ENCODE measurements at regions not wholly inside any gene's neighbourhood (a gene's known extent, or its start where the extent isn't known, plus 50 kb on each side); places are given as distances from the start of the nearest gene placed in this dataset.

DNA sequence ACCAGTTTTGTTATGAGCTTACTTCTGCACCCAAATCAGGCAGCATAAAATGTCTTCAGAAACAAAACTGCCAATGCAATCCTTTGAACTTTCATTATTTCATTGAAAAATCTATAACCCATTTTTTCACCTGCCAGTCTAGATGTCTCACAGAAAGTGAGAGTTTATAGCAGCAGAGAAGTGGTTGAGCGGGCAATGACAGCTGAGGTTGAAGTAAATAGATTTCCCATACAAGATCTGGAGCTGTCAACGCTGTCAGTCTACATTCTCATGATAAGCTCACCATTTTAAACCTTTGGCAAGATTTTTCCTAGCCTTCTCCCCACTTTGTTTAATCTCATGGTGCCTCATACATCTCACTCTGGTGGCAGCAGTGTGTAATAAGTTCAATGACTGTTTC lies 1144.9 kb upstream of the PCDH9 start:
- H3K9me3 Mint-ChIP-seq: peaks cover 18 to 22% of the 10 kb centered on the region in 2 donors
- WGBS (ENCODE audit: insufficient coverage): 55% methylated on average over 2 of the region's 2 CpGs
- no peak overlapping the region for H3K27ac Mint-ChIP-seq
- Histone ChIP-seq H3K27me3 (ENCODE audit: control insufficient read depth, insufficient read depth, low read length) (no peaks in the 10 kb centered on the region), H3K4me3 (ENCODE audit: low read length) (no peak overlapping the region), H3K9me3 (ENCODE audit: control insufficient read depth, insufficient read depth, low read length) (no peaks in the 10 kb centered on the region), H3K27ac (ENCODE audit: low read length) (no peak overlapping the region), H3K36me3 (ENCODE audit: control insufficient read depth, insufficient read depth, low read length) (no peaks in the 10 kb centered on the region), H3K4me1 (ENCODE audit: control insufficient read depth, insufficient read depth, low read length) (no peaks in the 10 kb centered on the region)
- TF ChIP-seq, protein P1, sequence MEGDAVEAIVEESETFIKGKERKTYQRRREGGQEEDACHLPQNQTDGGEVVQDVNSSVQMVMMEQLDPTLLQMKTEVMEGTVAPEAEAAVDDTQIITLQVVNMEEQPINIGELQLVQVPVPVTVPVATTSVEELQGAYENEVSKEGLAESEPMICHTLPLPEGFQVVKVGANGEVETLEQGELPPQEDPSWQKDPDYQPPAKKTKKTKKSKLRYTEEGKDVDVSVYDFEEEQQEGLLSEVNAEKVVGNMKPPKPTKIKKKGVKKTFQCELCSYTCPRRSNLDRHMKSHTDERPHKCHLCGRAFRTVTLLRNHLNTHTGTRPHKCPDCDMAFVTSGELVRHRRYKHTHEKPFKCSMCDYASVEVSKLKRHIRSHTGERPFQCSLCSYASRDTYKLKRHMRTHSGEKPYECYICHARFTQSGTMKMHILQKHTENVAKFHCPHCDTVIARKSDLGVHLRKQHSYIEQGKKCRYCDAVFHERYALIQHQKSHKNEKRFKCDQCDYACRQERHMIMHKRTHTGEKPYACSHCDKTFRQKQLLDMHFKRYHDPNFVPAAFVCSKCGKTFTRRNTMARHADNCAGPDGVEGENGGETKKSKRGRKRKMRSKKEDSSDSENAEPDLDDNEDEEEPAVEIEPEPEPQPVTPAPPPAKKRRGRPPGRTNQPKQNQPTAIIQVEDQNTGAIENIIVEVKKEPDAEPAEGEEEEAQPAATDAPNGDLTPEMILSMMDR (IDR thresholded peaks at IDR 0.05): no peak
- ATAC-seq (no peak), DNase-seq (no peak)
- H3K36me3 Mint-ChIP-seq: peaks cover 8% of the 10 kb centered on the region
- intact Hi-C loops (cut with micrococcal nuclease): no loop called here
- H3K4me3 Mint-ChIP-seq: no peak overlapping the region
- no peaks in the 10 kb centered on the region for H3K4me1 Mint-ChIP-seq
- H3K27me3 Mint-ChIP-seq (ENCODE audit: low read depth in 2 of 2): no peaks in the 10 kb centered on the region

DNA sequence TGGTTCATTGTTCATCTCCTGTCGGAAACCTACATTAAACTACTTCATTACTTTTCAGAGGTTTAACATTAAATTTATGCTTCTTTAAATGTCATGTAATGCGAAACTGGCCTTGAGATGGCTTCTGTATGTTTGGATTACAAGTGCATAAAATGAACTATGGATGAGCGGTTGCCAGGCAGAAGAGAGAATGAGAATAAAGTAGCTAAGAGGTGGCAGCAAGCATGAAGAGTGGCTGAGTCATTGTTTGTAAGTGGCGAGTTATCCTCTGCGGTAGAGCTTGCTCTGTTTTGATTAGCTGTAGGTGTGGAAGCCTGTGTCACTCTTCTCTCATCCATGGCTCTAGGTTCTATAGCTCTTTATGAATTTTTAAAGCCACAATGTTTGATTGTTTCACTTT lies 1139.6 kb upstream of the PCDH9 start:
- Histone ChIP-seq H3K4me1 (ENCODE audit: control insufficient read depth, insufficient read depth, low read length) (no peaks in the 10 kb centered on the region), H3K4me3 (ENCODE audit: low read length) (no peak overlapping the region), H3K27me3 (ENCODE audit: control insufficient read depth, insufficient read depth, low read length) (no peaks in the 10 kb centered on the region), H3K36me3 (ENCODE audit: control insufficient read depth, insufficient read depth, low read length) (no peaks in the 10 kb centered on the region), H3K27ac (ENCODE audit: low read length) (no peak overlapping the region), H3K9me3 (ENCODE audit: control insufficient read depth, insufficient read depth, low read length) (peaks cover 11% of the 10 kb centered on the region)
- Mint-ChIP-seq H3K4me3 (no peak overlapping the region), H3K36me3 (no peaks in the 10 kb centered on the region), H3K27ac (no peak overlapping the region), H3K9me3 (peaks cover 20 to 21% of the 10 kb centered on the region in 2 donors), H3K27me3 (ENCODE audit: low read depth in 2 of 2) (no peaks in the 10 kb centered on the region), H3K4me1 (no peaks in the 10 kb centered on the region)
- DNase-seq: no peak
- ATAC-seq: no peak
- TF ChIP-seq, protein P1 (IDR thresholded peaks at IDR 0.05): no peak
- WGBS (ENCODE audit: insufficient coverage): 94% methylated on average over 4 of the region's 5 CpGs
- intact Hi-C loops (cut with micrococcal nuclease): no loop called here

DNA sequence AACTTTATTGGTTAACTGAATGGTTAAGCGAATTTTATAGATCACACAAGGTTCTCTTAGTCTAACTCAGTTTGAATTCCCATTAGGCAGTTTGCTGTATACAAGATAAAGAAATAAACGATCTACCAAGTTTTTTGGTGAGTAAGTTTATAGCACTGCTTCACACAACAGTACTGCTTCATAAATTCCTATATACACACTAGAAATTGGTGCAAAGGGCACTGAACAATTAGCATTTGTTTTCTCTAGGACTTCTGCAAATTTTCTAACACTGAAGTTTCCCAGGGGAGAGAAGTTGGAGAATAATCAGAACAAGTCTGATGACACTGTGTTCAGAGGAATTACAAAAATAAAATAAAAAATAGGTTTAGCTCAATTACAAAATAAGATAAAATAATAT lies 1138.8 kb upstream of the PCDH9 start:
- no peaks in the 10 kb centered on the region for H3K4me1 Mint-ChIP-seq

DNA sequence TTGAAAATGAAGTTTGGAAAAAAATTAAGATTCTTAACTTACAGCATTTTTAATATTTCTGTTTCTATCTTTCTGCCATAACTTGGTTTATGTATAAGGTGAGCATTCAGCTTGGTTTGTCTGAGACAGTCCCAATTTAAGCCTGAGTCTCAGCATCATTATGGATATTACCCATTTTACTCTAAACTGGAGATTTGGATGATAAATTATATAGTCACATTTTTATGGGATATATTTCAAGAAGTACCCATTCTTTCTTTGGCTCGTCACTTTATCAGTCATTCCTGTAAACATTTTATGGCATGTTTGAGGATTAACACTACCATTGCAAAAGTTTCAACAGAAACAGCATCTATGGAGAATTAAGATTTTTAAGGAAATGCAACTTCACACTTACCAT lies 1129.0 kb upstream of the PCDH9 start:
- no peaks in the 10 kb centered on the region for H3K9me3 ChIP-seq (ENCODE audit: control insufficient read depth, insufficient read depth, low read length)
- ATAC-seq: no peak
- Mint-ChIP-seq H3K27ac (no peak overlapping the region), H3K36me3 (no peaks in the 10 kb centered on the region), H3K4me3 (no peak overlapping the region), H3K4me1 (no peaks in the 10 kb centered on the region), H3K9me3 (peaks cover 12 to 16% of the 10 kb centered on the region in 2 donors), H3K27me3 (ENCODE audit: low read depth in 2 of 2) (no peaks in the 10 kb centered on the region)
- DNase-seq: no peak
- intact Hi-C loops (cut with micrococcal nuclease): no loop called here
- no CpG with 5 or more reads among the region's 1 CpG for WGBS (ENCODE audit: insufficient coverage)
- no peak overlapping the region for H3K27ac ChIP-seq (ENCODE audit: low read length)
- TF ChIP-seq, protein P1 (IDR thresholded peaks at IDR 0.05): no peak
- H3K4me1 ChIP-seq (ENCODE audit: control insufficient read depth, insufficient read depth, low read length): no peaks in the 10 kb centered on the region
- H3K27me3 ChIP-seq (ENCODE audit: control insufficient read depth, insufficient read depth, low read length): no peaks in the 10 kb centered on the region
- no peaks in the 10 kb centered on the region for H3K36me3 ChIP-seq (ENCODE audit: control insufficient read depth, insufficient read depth, low read length)
- H3K4me3 ChIP-seq (ENCODE audit: low read length): no peak overlapping the region

More for the DNA sequence above, 1138.8 kb upstream of the PCDH9 start:
- H3K27ac Mint-ChIP-seq: no peak overlapping the region
- peaks cover 22 to 25% of the 10 kb centered on the region in 2 donors for H3K9me3 Mint-ChIP-seq
- no peak overlapping the region for H3K4me3 Mint-ChIP-seq
- DNase-seq: no peak
- no peak for ATAC-seq
- WGBS (ENCODE audit: insufficient coverage): 60% methylated on average over 1 of the region's 2 CpGs
- Histone ChIP-seq H3K4me1 (ENCODE audit: control insufficient read depth, insufficient read depth, low read length) (no peaks in the 10 kb centered on the region), H3K27ac (ENCODE audit: low read length) (no peak overlapping the region), H3K4me3 (ENCODE audit: low read length) (no peak overlapping the region), H3K9me3 (ENCODE audit: control insufficient read depth, insufficient read depth, low read length) (peaks cover 11% of the 10 kb centered on the region), H3K27me3 (ENCODE audit: control insufficient read depth, insufficient read depth, low read length) (no peaks in the 10 kb centered on the region), H3K36me3 (ENCODE audit: control insufficient read depth, insufficient read depth, low read length) (no peaks in the 10 kb centered on the region)
- H3K36me3 Mint-ChIP-seq: no peaks in the 10 kb centered on the region
- TF ChIP-seq, protein P1 (IDR thresholded peaks at IDR 0.05): no peak
- no peaks in the 10 kb centered on the region for H3K27me3 Mint-ChIP-seq (ENCODE audit: low read depth in 2 of 2)
- intact Hi-C loops (cut with micrococcal nuclease): no loop called here

Measured in natural killer cell (primary cell).